ENCODE measurements at regions not wholly inside any gene's neighbourhood (a gene's known extent, or its start where the extent isn't known, plus 50 kb on each side); places are given as distances from the start of the nearest gene placed in this dataset.

GRCh38 chr5:18219241-18219640, 585.0 kb downstream of the TAF11L14 start:
- H3K36me3 ChIP-seq (ENCODE audit: insufficient read depth) = no peaks in the 10 kb centered on the region; the same call in 1 of the 2 replicates
- H3K4me2 ChIP-seq = no peak overlapping the region
- DNase-seq (ENCODE audit: low spot score) = no peak
- Mint-ChIP-seq H3K4me1 (no peaks in the 10 kb centered on the region), H3K4me3 (no peak overlapping the region), H3K9me3 (peaks cover 31% of the 10 kb centered on the region), H3K36me3 (ENCODE audit: low read depth) (peaks cover 9% of the 10 kb centered on the region), H3K27me3 (ENCODE audit: insufficient read depth, low read depth, poor library complexity) (no peaks in the 10 kb centered on the region), H3K27ac (no peak overlapping the region)
- no peaks in the 10 kb centered on the region for H4K20me1 ChIP-seq (replicated peaks; ENCODE audit: insufficient read depth)
- H3F3A ChIP-seq (replicated peaks; ENCODE audit: low read depth) = no peaks in the 10 kb centered on the region
- peaks cover 3% of the 10 kb centered on the region; the same call in 1 of the 2 replicates for H3K9me2 ChIP-seq (ENCODE audit: insufficient read depth)
- TF ChIP-seq ZNF114 (CRISPR knock-in tag; IDR thresholded peaks at IDR 0.05) = no peak
- no peak for TF ChIP-seq EZH2 (IDR thresholded peaks at IDR 0.05; ENCODE audit: low read depth, unreplicated experiment)
- no peak for TF ChIP-seq JUNB (IDR thresholded peaks at IDR 0.05; ENCODE audit: unreplicated experiment)
- no peak for TF ChIP-seq ZNF331 (CRISPR knock-in tag; IDR thresholded peaks at IDR 0.05; ENCODE audit: low read depth)
- no peak for TF ChIP-seq CREB1 (CRISPR knock-in tag; IDR thresholded peaks at IDR 0.05; ENCODE audit: low read depth)
- no peak for TF ChIP-seq EZH2phosphoT487 (IDR thresholded peaks at IDR 0.05; ENCODE audit: unreplicated experiment)
- no peak for TF ChIP-seq ETS1 (IDR thresholded peaks at IDR 0.05)
- no peak overlapping the region for H3K27ac ChIP-seq (ENCODE audit: low read depth)
- H2AFZ ChIP-seq = no peak overlapping the region
- H3K79me2 ChIP-seq (replicated peaks; ENCODE audit: insufficient read depth) = no peaks in the 10 kb centered on the region
- H3K4me3 ChIP-seq = no peak overlapping the region
- H3K27me3 ChIP-seq (ENCODE audit: insufficient read depth) = no peaks in the 10 kb centered on the region
- no peaks in the 10 kb centered on the region for H3K4me1 ChIP-seq (ENCODE audit: insufficient read depth)
- no peak for ATAC-seq

DNA sequence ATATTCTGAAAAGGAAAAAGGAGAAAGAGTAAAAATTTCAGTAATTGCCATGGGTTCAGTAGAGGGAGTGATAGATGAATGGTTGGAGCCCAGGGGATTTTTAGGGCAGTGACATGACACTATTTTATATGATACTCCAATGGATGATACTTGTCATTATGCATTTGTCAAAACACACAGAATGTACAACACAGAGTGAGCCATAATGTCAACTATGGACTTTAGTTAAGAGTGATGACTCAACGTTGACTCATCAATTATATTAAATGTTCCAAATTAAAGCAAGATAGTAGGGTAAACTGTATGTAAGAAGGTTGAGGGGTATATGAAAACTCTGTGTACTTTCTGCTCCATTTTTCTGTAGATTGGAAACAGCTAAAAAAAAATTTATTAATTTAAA, 586.4 kb downstream of the TAF11L14 start:
- H2AFZ ChIP-seq = no peak overlapping the region
- peaks cover 8% of the 10 kb centered on the region for H3K36me3 Mint-ChIP-seq (ENCODE audit: low read depth)
- TF ChIP-seq EZH2 (IDR thresholded peaks at IDR 0.05; ENCODE audit: low read depth, unreplicated experiment) = no peak
- no peak for TF ChIP-seq ZNF462 (CRISPR knock-in tag; IDR thresholded peaks at IDR 0.05)
- no peak for TF ChIP-seq STAT1 (IDR thresholded peaks at IDR 0.05; ENCODE audit: unreplicated experiment)
- H3K4me1 Mint-ChIP-seq = no peaks in the 10 kb centered on the region
- no peaks in the 10 kb centered on the region for H4K20me1 ChIP-seq (replicated peaks; ENCODE audit: insufficient read depth)
- no peaks in the 10 kb centered on the region for H3K27me3 Mint-ChIP-seq (ENCODE audit: insufficient read depth, low read depth, poor library complexity)
- no peak for ATAC-seq
- no peak overlapping the region for H3K4me3 Mint-ChIP-seq
- H3K27me3 ChIP-seq (ENCODE audit: insufficient read depth) = no peaks in the 10 kb centered on the region
- peaks cover 3% of the 10 kb centered on the region; the same call in 1 of the 2 replicates for H3K9me2 ChIP-seq (ENCODE audit: insufficient read depth)
- no peak for DNase-seq (ENCODE audit: low spot score)
- H3K36me3 ChIP-seq (ENCODE audit: insufficient read depth) = no peaks in the 10 kb centered on the region
- H3K4me1 ChIP-seq (ENCODE audit: insufficient read depth) = no peaks in the 10 kb centered on the region
- H3K4me2 ChIP-seq = no peak overlapping the region
- H3K27ac Mint-ChIP-seq = no peak overlapping the region
- H3K27ac ChIP-seq (ENCODE audit: low read depth) = no peak overlapping the region
- H3K9me3 Mint-ChIP-seq = peaks cover 24% of the 10 kb centered on the region; the same call in 2 of the 3 replicates
- no peaks in the 10 kb centered on the region for H3K79me2 ChIP-seq (replicated peaks; ENCODE audit: insufficient read depth)
- H3K4me3 ChIP-seq = no peak overlapping the region
- no peaks in the 10 kb centered on the region for H3F3A ChIP-seq (replicated peaks; ENCODE audit: low read depth)
